ENCODE measurements at regions not wholly inside any gene's neighbourhood (a gene's known extent, or its start where the extent isn't known, plus 50 kb on each side); places are given as distances from the start of the nearest gene placed in this dataset.

GRCh38 chr11:15911377-15912044 is 444.8 kb downstream of the SOX6 start:
- Histone ChIP-seq H3K36me3 (ENCODE audit: control insufficient read depth in 1 of 2, insufficient read depth in 2 of 2, low read length in 2 of 2) (no peaks in the 10 kb centered on the region), H2AFZ (ENCODE audit: low read depth, low read length, poor library complexity, severe bottlenecking) (no peak overlapping the region), H3K9ac (ENCODE audit: low read length) (no peak overlapping the region), H3K4me2 (ENCODE audit: low read length) (no peak overlapping the region), H3K9me3 (ENCODE audit: control insufficient read depth in 1 of 2, insufficient read depth in 1 of 2, low read depth in 1 of 2, low read length in 2 of 2) (no peaks in the 10 kb centered on the region), H3K9me2 (ENCODE audit: insufficient read depth) (no peaks in the 10 kb centered on the region), H3K4me3 (replicated peaks in 1 of 2; ENCODE audit: low read depth in 1 of 2, low read length in 2 of 2) (no peak overlapping the region), H4K20me1 (ENCODE audit: insufficient read depth) (no peaks in the 10 kb centered on the region), H3K27ac (ENCODE audit: low read depth, low read length) (no peak overlapping the region), H3K27me3 (ENCODE audit: insufficient read depth, low read length) (peaks cover 10% of the 10 kb centered on the region; the same call in 1 of the 2 replicates), H3K4me1 (ENCODE audit: control insufficient read depth in 1 of 2, insufficient read depth in 2 of 2, low read length in 2 of 2) (no peaks in the 10 kb centered on the region), H3K79me2 (ENCODE audit: insufficient read depth, low read length) (no peaks in the 10 kb centered on the region)
- no TSS peak for BruUV-seq (replicated peaks)
- RAD21 ChIA-PET (ENCODE audit: low non-redundant PET in 1 of 2, low total read pairs in 2 of 2, uncharacterized antibody in 2 of 2, unreplicated experiment in 2 of 2): no interaction called here
- intact Hi-C loops (cut with micrococcal nuclease): no loop called here
- ATAC-seq (no peak), DNase-seq (ENCODE audit: low read depth, low spot score) (no peak)
- POLR2A ChIA-PET: no interaction called here
- TF ChIP-seq SP1 (IDR thresholded peaks at IDR 0.05; ENCODE audit: low read depth) (no peak), MAX (IDR thresholded peaks at IDR 0.05) (no peak), CTCF (IDR thresholded peaks at IDR 0.05 in 2 of 3, conservative IDR thresholded peaks at IDR 0.05 in 1 of 3; ENCODE audit: borderline replicate concordance in 1 of 3, insufficient read depth in 1 of 3, low read depth in 2 of 3, low read length in 2 of 3) (no peak), ZFX (IDR thresholded peaks at IDR 0.05) (no peak), FOSL1 (IDR thresholded peaks at IDR 0.05; ENCODE audit: low read depth) (no peak), RAD21 (IDR thresholded peaks at IDR 0.05; ENCODE audit: low read depth) (no peak), POLR2A (IDR thresholded peaks at IDR 0.05; ENCODE audit: borderline replicate concordance, extremely low read depth, insufficient read depth, insufficient read length) (no peak), EZH2 (IDR thresholded peaks at IDR 0.05) (no peak), JUND (IDR thresholded peaks at IDR 0.05) (no peak), EGR1 (IDR thresholded peaks at IDR 0.05; ENCODE audit: low read depth) (no peak), SRF (IDR thresholded peaks at IDR 0.05; ENCODE audit: low read depth) (no peak), YY1 (IDR thresholded peaks at IDR 0.05; ENCODE audit: extremely low read depth, insufficient replicate concordance, low read depth, low read length) (no peak)
- CTCF ChIA-PET: no interaction called here

Measured in HCT116 (cell line).